KMS-11 (cell line): ENCODE measurements at regions not wholly inside any gene's neighbourhood (a gene's known extent, or its start where the extent isn't known, plus 50 kb on each side); places are given as distances from the start of the nearest gene placed in this dataset.

ENCODE experiments used
- H2AFZ ChIP-seq: fragments of 200-600 bp; sonication (generic); 2 replicates; pipeline ENCODE4 v1.6.1; 2016; ENCODE audit warnings: antibody characterized with exemption, mixed run types, low read depth
- H3K27ac ChIP-seq: fragments of 200-600 bp; sonication (generic); 2 replicates; pipeline ENCODE4 v1.6.1; 2016; ENCODE audit warnings: mild to moderate bottlenecking, mixed run types
- H3K27me3 ChIP-seq: fragments of 200-600 bp; sonication (generic); 2 replicates; pipeline ENCODE4 v1.6.1; 2017; ENCODE audit warnings: mild to moderate bottlenecking, low read depth, mixed run types, moderate library complexity; ENCODE audit not compliant: insufficient read depth
- H3K36me3 ChIP-seq: fragments of 200-600 bp; sonication (generic); 2 replicates; pipeline ENCODE4 v1.6.1; 2017; ENCODE audit warnings: mild to moderate bottlenecking, mixed run types; ENCODE audit not compliant: insufficient read depth
- H3K4me1 ChIP-seq: fragments of 200-600 bp; sonication (generic); 2 replicates; pipeline ENCODE4 v1.6.1; 2016; ENCODE audit warnings: mild to moderate bottlenecking, low read depth, mixed run types; ENCODE audit not compliant: poor library complexity, severe bottlenecking
- H3K4me2 ChIP-seq: fragments of 200-600 bp; sonication (generic); 2 replicates; pipeline ENCODE4 v1.7.0; 2016; ENCODE audit warnings: mild to moderate bottlenecking, mixed run types
- H3K4me3 ChIP-seq: fragments of 200-600 bp; sonication (generic); IDR thresholded peaks from 2 replicates; pipeline ENCODE4 v1.6.1; 2017; ENCODE audit warnings: low read depth, low read length, mixed read lengths; ENCODE audit not compliant: insufficient read depth
- H3K79me2 ChIP-seq: fragments of 200-600 bp; sonication (generic); 2 replicates; pipeline ENCODE4 v1.6.1; 2016; ENCODE audit warnings: low read depth, mixed run types; ENCODE audit not compliant: insufficient read depth
- H3K9ac ChIP-seq: fragments of 200-600 bp; sonication (generic); 2 replicates; pipeline ENCODE4 v1.6.1; 2016; ENCODE audit warnings: mild to moderate bottlenecking, mixed run types
- H4K20me1 ChIP-seq: fragments of 200-600 bp; sonication (generic); 2 replicates; pipeline ENCODE4 v1.6.1; 2016; ENCODE audit warnings: mild to moderate bottlenecking, mixed run types; ENCODE audit not compliant: insufficient read depth
- TF ChIP-seq, protein P1 (sequence below): fragments of 200-600 bp; sonication (generic); conservative IDR thresholded peaks from 2 replicates; pipeline ENCODE4 v1.6.1; 2017; ENCODE audit warnings: low read depth, mild to moderate bottlenecking, antibody characterized with exemption, low read length, moderate library complexity, mixed read lengths

DNA sequence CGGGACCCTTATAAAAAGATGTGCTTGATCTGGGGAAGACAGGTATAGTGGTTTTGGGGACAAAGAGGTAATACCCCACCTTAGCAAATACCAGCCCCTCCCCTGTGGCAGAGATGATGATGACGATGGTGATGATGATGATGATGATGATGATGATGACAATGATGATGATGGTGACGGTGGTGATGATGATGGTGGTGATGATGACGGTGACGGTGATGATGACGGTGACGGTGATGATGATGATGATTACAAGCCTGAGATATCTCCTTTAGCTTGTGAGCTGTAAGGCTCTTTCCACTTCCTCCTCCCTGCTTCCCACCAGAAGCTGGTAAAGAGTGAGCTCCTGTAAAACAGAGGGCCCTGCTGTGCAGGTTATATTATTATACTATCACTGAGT is 89.5 kb upstream of the TMEM45B start:
- H3K9ac ChIP-seq: no peak overlapping the region
- H3K27ac ChIP-seq: no peak overlapping the region
- H3K27me3 ChIP-seq: no peaks in the 10 kb centered on the region
- no peak overlapping the region for H3K4me3 ChIP-seq
- TF ChIP-seq, protein P1, sequence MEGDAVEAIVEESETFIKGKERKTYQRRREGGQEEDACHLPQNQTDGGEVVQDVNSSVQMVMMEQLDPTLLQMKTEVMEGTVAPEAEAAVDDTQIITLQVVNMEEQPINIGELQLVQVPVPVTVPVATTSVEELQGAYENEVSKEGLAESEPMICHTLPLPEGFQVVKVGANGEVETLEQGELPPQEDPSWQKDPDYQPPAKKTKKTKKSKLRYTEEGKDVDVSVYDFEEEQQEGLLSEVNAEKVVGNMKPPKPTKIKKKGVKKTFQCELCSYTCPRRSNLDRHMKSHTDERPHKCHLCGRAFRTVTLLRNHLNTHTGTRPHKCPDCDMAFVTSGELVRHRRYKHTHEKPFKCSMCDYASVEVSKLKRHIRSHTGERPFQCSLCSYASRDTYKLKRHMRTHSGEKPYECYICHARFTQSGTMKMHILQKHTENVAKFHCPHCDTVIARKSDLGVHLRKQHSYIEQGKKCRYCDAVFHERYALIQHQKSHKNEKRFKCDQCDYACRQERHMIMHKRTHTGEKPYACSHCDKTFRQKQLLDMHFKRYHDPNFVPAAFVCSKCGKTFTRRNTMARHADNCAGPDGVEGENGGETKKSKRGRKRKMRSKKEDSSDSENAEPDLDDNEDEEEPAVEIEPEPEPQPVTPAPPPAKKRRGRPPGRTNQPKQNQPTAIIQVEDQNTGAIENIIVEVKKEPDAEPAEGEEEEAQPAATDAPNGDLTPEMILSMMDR: no peak
- no peak overlapping the region for H2AFZ ChIP-seq
- H3K79me2 ChIP-seq: no peaks in the 10 kb centered on the region
- H3K4me1 ChIP-seq: no peaks in the 10 kb centered on the region
- H3K4me2 ChIP-seq: no peak overlapping the region
- no peaks in the 10 kb centered on the region for H3K36me3 ChIP-seq
- no peaks in the 10 kb centered on the region for H4K20me1 ChIP-seq

DNA sequence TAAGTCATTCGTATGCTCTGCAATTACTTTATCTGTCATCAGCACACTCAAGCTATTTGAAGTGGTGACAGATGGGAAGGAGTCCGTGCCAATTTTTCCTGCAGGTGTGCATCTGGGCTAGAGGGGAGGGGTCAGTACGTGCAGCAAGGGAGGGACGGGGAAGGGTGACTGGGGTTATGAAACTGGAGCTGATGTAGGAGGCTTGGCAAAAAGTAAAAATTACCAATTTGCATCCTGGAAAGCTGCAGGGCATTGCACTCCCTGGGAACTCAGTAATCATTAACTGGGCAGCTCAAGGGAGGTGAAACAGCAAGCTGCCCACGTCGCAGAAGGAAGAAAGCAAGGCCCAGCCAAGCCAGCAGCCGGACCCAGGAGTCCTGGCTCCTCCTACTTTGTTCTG is 87.1 kb upstream of the TMEM45B start:
- TF ChIP-seq, protein P1: no peak
- Histone ChIP-seq H3K27ac (no peak overlapping the region), H3K79me2 (no peaks in the 10 kb centered on the region), H3K4me1 (no peaks in the 10 kb centered on the region), H4K20me1 (no peaks in the 10 kb centered on the region), H3K4me3 (no peak overlapping the region), H2AFZ (no peak overlapping the region), H3K4me2 (no peak overlapping the region), H3K27me3 (no peaks in the 10 kb centered on the region), H3K9ac (no peak overlapping the region), H3K36me3 (no peaks in the 10 kb centered on the region)

DNA sequence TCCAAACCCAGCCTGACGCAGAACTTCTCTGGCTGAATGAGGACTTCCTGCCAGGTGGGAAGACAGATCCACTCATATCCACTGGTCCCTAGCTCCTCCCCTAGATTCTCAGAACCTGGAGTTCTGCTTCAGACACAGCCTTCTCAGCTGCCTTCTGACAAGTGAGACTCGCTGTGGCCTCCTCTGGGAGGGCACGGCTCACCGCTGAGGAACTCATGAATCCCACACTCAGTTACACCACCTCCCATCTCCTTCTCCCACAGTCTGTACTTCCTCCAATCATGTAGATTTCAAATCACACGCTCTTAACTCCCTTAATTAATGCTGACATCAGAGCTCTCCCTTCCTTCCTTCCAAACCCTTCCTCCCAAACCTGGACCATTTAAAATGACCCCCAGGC is 86.4 kb upstream of the TMEM45B start:
- Histone ChIP-seq H3K27me3 (no peaks in the 10 kb centered on the region), H3K27ac (no peak overlapping the region), H4K20me1 (no peaks in the 10 kb centered on the region), H3K4me2 (no peak overlapping the region), H3K4me1 (no peaks in the 10 kb centered on the region), H2AFZ (no peak overlapping the region), H3K36me3 (no peaks in the 10 kb centered on the region), H3K9ac (no peak overlapping the region), H3K79me2 (no peaks in the 10 kb centered on the region), H3K4me3 (no peak overlapping the region)
- TF ChIP-seq, protein P1: no peak

DNA sequence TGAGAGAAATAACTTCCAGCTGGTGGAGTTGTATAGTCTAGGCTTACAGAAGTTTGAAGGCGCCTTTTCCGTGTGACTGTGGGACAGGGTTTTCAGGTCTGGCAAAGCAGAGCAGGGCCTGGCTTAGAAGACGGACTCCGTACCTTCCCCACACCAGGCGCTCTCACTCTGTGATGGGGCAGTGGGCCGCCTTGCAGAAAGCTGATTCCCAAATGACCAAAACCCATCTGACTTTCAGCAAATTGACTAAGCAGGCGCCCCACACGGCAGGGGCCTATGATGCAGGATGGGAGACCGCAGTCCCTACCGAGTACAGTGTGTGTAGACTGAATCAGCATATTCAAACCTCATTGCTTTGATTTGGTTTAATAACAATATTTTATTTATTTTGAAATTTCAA is 85.8 kb upstream of the TMEM45B start:
- H3K4me3 ChIP-seq: no peak overlapping the region
- H3K4me2 ChIP-seq: no peak overlapping the region
- no peaks in the 10 kb centered on the region for H4K20me1 ChIP-seq
- H3K27ac ChIP-seq: no peak overlapping the region
- H3K79me2 ChIP-seq: no peaks in the 10 kb centered on the region
- TF ChIP-seq, protein P1: no peak
- H3K9ac ChIP-seq: no peak overlapping the region
- no peak overlapping the region for H2AFZ ChIP-seq
- H3K4me1 ChIP-seq: no peaks in the 10 kb centered on the region
- no peaks in the 10 kb centered on the region for H3K27me3 ChIP-seq
- H3K36me3 ChIP-seq: no peaks in the 10 kb centered on the region

DNA sequence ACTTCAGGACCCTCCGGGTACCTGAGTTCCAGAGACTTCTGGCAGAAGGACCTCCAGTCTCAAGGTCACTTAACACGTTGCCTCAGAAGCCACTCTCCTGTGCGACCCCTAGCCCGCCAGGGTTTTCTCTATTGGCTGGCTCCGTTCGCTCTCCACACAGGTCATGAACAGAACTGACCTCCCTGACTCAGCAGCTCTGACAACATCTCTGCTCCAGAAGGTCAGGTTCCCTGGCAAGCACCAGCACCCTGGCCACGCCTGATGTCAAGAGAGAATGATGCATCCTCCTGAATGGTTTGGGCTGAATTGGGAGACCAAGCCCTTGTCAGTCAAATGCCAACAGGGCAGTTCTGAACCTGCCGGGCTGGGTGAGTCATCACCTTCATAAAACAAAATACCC is 84.3 kb upstream of the TMEM45B start:
- Histone ChIP-seq H3K4me2 (no peak overlapping the region), H3K36me3 (no peaks in the 10 kb centered on the region), H3K9ac (no peak overlapping the region), H3K4me1 (no peaks in the 10 kb centered on the region), H4K20me1 (no peaks in the 10 kb centered on the region), H3K27me3 (no peaks in the 10 kb centered on the region), H3K27ac (no peak overlapping the region), H3K4me3 (no peak overlapping the region), H2AFZ (no peak overlapping the region), H3K79me2 (no peaks in the 10 kb centered on the region)
- TF ChIP-seq, protein P1: no peak
